ENCODE measurements at regions not wholly inside any gene's neighbourhood (a gene's known extent, or its start where the extent isn't known, plus 50 kb on each side); places are given as distances from the start of the nearest gene placed in this dataset.

- no peak overlapping the region for H2AFZ ChIP-seq (ENCODE audit: low read depth)
- H3K79me2 ChIP-seq (ENCODE audit: insufficient read depth) = no peaks in the 10 kb centered on the region
- no peaks in the 10 kb centered on the region for H4K20me1 ChIP-seq (ENCODE audit: insufficient read depth)
- no peaks in the 10 kb centered on the region for H3K27me3 ChIP-seq (ENCODE audit: insufficient read depth)
- H3K4me3 ChIP-seq (ENCODE audit: low read depth in 2 of 2, low read length in 1 of 2) = no peak overlapping the region
- H3K4me2 ChIP-seq = no peak overlapping the region
- H3K36me3 ChIP-seq (replicated peaks in 1 of 2; ENCODE audit: control insufficient read depth in 1 of 2, insufficient read depth in 2 of 2, low read length in 1 of 2) = no peaks in the 10 kb centered on the region
- H3K9me3 ChIP-seq = no peaks in the 10 kb centered on the region
- H3K4me1 ChIP-seq (ENCODE audit: control insufficient read depth in 1 of 2, insufficient read depth in 2 of 2, low read depth in 1 of 2, low read length in 1 of 2) = no peaks in the 10 kb centered on the region
- H3K27ac ChIP-seq (ENCODE audit: low read depth in 2 of 2, low read length in 1 of 2) = no peak overlapping the region
- 21% methylated on average over 7 of the region's 7 CpGs for WGBS (ENCODE audit: low lambda C conversion rate)
- no peak overlapping the region for H3K9ac ChIP-seq
- ChIA-PET CTCF (interaction anchor here (0.8 to 1.2 kb wide), 2 partner anchors 53 to 109 kb away, joined by 3 read pairs; no protein-coding TSS in a partner anchor), POLR2A (no interaction called here)
- DNase-seq = no peak
- H3F3A ChIP-seq (replicated peaks; ENCODE audit: insufficient read depth) = no peaks in the 10 kb centered on the region
- H3K9me2 ChIP-seq = no peaks in the 10 kb centered on the region
- TF ChIP-seq, protein P1, sequence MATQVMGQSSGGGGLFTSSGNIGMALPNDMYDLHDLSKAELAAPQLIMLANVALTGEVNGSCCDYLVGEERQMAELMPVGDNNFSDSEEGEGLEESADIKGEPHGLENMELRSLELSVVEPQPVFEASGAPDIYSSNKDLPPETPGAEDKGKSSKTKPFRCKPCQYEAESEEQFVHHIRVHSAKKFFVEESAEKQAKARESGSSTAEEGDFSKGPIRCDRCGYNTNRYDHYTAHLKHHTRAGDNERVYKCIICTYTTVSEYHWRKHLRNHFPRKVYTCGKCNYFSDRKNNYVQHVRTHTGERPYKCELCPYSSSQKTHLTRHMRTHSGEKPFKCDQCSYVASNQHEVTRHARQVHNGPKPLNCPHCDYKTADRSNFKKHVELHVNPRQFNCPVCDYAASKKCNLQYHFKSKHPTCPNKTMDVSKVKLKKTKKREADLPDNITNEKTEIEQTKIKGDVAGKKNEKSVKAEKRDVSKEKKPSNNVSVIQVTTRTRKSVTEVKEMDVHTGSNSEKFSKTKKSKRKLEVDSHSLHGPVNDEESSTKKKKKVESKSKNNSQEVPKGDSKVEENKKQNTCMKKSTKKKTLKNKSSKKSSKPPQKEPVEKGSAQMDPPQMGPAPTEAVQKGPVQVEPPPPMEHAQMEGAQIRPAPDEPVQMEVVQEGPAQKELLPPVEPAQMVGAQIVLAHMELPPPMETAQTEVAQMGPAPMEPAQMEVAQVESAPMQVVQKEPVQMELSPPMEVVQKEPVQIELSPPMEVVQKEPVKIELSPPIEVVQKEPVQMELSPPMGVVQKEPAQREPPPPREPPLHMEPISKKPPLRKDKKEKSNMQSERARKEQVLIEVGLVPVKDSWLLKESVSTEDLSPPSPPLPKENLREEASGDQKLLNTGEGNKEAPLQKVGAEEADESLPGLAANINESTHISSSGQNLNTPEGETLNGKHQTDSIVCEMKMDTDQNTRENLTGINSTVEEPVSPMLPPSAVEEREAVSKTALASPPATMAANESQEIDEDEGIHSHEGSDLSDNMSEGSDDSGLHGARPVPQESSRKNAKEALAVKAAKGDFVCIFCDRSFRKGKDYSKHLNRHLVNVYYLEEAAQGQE (IDR thresholded peaks at IDR 0.05; ENCODE audit: low read depth, low read length) = no peak
- TF ChIP-seq ELF1 (IDR thresholded peaks at IDR 0.05) (no peak), RXRA (IDR thresholded peaks at IDR 0.05; ENCODE audit: borderline replicate concordance, low read depth) (no peak), FOSL2 (IDR thresholded peaks at IDR 0.05; ENCODE audit: borderline replicate concordance, low read depth) (no peak), FOXM1 (IDR thresholded peaks at IDR 0.05; ENCODE audit: low read depth) (no peak), EP300 (IDR thresholded peaks at IDR 0.05; ENCODE audit: borderline replicate concordance in 1 of 2, low read depth in 1 of 2, low read length in 1 of 2) (no peak)
Measured at GRCh38 chr16:23008041-23008440, 141.2 kb downstream of the USP31 start.

DNA sequence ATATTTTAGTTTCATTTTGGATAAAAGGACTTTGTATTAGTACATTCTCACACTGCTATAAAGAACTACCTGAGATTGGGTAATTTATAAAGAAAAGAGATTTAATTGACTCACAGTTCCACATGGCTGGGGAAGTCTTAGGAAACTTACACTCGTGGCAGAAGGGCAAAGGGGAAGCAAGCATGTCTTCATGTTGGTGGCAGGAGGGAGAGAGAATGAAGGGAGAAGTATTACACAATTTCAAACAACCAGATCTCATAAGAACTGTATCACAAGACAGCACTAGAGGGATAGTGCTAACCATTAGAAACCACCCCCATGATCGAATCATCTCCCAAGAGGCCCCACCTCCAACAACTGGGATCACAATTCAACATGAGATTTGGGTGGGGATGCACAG lies 142.9 kb downstream of the USP31 start:
- 3% methylated on average over 2 of the region's 2 CpGs for WGBS (ENCODE audit: low lambda C conversion rate)
- Histone ChIP-seq H3K9ac (no peak overlapping the region), H3K27me3 (ENCODE audit: insufficient read depth) (no peaks in the 10 kb centered on the region), H3K36me3 (replicated peaks in 1 of 2; ENCODE audit: control insufficient read depth in 1 of 2, insufficient read depth in 2 of 2, low read length in 1 of 2) (no peaks in the 10 kb centered on the region), H3K4me3 (ENCODE audit: low read depth in 2 of 2, low read length in 1 of 2) (no peak overlapping the region), H2AFZ (ENCODE audit: low read depth) (no peak overlapping the region), H4K20me1 (ENCODE audit: insufficient read depth) (no peaks in the 10 kb centered on the region), H3F3A (replicated peaks; ENCODE audit: insufficient read depth) (no peaks in the 10 kb centered on the region), H3K9me3 (no peaks in the 10 kb centered on the region), H3K9me2 (no peaks in the 10 kb centered on the region), H3K4me2 (no peak overlapping the region), H3K27ac (ENCODE audit: low read depth in 2 of 2, low read length in 1 of 2) (no peak overlapping the region), H3K4me1 (ENCODE audit: control insufficient read depth in 1 of 2, insufficient read depth in 2 of 2, low read depth in 1 of 2, low read length in 1 of 2) (no peaks in the 10 kb centered on the region), H3K79me2 (ENCODE audit: insufficient read depth) (no peaks in the 10 kb centered on the region)
- TF ChIP-seq FOSL2 (IDR thresholded peaks at IDR 0.05; ENCODE audit: borderline replicate concordance, low read depth) (no peak), FOXJ3 (CRISPR knock-in tag; IDR thresholded peaks at IDR 0.05) (no peak), RXRA (IDR thresholded peaks at IDR 0.05; ENCODE audit: borderline replicate concordance, low read depth) (no peak), JUND (IDR thresholded peaks at IDR 0.05) (no peak), TEAD4 (IDR thresholded peaks at IDR 0.05; ENCODE audit: borderline replicate concordance, insufficient read depth) (no peak), CHD2 (IDR thresholded peaks at IDR 0.05; ENCODE audit: low read length, partially characterized antibody) (no peak), TCF12 (IDR thresholded peaks at IDR 0.05) (no peak), MXI1 (IDR thresholded peaks at IDR 0.05; ENCODE audit: low read depth, low read length) (no peak), USF2 (IDR thresholded peaks at IDR 0.05; ENCODE audit: borderline replicate concordance, low read depth, low read length) (no peak), GABPA (IDR thresholded peaks at IDR 0.05; ENCODE audit: low read depth) (no peak), RCOR1 (IDR thresholded peaks at IDR 0.05; ENCODE audit: low read length) (no peak), EP300 (IDR thresholded peaks at IDR 0.05; ENCODE audit: borderline replicate concordance in 1 of 2, low read depth in 1 of 2, low read length in 1 of 2) (no peak), USF1 (IDR thresholded peaks at IDR 0.05; ENCODE audit: borderline replicate concordance, low read depth) (no peak)
- TF ChIP-seq, protein P2, sequence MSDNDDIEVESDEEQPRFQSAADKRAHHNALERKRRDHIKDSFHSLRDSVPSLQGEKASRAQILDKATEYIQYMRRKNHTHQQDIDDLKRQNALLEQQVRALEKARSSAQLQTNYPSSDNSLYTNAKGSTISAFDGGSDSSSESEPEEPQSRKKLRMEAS (IDR thresholded peaks at IDR 0.05; ENCODE audit: low read depth) = no peak
- TF ChIP-seq, protein P1 (IDR thresholded peaks at IDR 0.05; ENCODE audit: low read depth, low read length) = no peak
- ChIA-PET POLR2A (no interaction called here), CTCF (no interaction called here)
- no peak for DNase-seq

Measured in SK-N-SH (cell line).